ENCODE measurements at regions not wholly inside any gene's neighbourhood (a gene's known extent, or its start where the extent isn't known, plus 50 kb on each side); places are given as distances from the start of the nearest gene placed in this dataset.
"Not testable (repeated sequence)": the region's sequence is repeated elsewhere in the genome, so short reads cannot be mapped to it uniquely, and the experiment has no call there.

DNA sequence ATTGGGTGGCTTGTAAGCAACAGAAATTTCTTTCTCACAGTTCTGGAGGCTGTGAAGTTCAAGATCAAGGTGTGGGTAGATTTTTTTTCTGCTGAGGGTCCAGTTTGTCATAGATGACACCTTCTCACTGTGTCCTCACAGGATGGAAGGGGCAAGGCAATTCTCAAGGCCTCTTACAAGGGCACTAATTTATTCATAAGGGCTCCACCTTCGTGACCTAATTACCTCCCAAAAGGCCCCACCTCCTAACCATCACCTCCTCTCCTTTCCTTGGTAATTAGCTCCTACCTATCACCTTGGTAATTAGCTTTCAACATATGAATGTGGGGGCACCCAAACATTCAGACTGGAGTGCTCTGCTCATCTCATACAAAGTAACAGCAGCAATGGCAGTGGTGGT lies 92.3 kb upstream of the CD44 start:
- ATAC-seq, result no peak

DNA sequence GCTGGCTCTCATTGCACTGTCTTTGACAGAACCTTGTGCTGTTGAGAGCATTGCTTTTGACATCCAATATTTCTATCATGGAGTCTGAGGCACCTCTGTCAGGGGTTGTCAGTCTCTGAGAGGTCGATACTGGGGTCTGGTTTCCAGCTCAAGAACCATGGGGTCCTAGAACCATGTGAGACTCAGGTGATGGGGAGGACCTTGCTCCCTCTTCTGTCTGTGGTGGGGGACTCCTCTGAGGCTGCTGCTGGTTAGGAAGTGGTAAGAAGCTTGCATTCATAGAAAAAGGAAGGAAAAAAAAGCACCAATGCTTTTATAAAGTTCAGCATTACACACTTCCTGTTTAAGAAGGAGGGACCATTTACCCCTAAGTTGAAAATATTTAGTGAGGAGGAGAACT lies 91.8 kb upstream of the CD44 start:
- ATAC-seq, result peak in 1 of 2 donors; percentile 29

DNA sequence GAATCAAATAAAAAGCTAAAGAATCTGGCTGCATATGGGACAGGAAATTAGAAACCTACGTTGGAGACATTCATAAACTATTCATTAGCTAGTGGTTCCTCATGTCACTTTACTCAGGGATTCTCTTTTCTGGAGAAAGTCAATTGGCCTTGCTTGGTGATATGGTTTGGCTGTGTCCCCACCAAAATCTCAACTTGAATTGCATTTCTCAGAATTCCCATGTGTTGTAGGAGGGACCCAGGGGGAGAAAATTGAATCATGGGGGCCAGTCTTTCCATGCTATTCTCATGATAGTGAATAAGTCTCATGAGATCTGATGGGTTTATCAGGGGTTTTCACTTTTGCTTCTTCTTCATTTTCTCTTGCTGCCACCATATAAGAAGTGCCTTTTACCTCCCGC lies 91.2 kb upstream of the CD44 start:
- no peak for ATAC-seq

DNA sequence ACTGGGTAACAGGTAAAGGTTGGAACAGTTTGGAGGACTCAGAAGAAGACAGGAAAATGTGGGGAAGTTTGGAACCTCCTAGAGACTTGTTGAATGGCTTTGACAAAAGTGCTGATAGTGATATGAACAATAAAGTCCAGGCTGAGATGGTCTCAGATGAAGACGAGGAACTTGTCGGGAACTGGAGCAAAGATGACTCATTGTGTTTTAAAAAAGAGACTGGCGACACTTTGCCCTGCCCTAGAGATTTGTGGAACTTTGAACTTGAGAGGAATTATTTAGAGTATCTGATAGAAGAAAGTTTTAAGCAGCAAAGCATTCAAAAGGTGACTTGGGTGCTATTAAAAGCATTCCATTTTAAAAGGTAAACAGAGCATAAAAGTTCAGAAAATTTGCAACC lies 90.6 kb upstream of the CD44 start:
- ATAC-seq, result not testable (repeated sequence)

DNA sequence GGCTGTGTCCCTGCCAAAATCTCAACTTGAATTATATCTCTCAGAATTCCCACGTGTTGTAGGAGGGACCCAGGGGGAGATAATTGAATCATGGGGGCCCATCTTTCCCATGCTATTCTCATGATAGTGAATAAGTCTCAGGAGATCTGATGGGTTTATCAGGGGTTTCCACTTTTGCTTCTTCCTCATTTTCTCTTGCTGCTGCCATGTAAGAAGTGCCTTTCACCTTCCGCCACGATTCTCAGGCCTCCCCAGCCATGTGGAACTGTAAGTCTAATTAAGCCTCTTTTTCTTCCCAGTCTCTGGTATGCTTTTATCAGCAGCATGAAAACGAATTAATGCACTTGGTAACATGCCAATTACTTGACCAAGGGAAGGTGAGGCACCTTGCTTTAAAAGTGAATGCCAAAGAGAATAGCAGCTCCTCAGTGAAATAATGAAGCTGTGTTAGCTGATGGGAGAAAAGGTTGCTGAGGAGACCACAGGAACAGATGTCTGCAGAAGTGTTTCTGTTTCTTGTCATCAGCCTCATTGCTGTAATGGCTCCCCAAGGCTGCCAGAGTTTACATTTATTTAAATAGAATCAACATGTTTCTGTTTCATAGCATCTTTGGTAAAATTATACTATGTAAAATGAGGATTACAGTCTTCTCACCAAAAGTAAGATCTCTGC lies 89.0 kb upstream of the CD44 start:
- ATAC-seq, result no peak

DNA sequence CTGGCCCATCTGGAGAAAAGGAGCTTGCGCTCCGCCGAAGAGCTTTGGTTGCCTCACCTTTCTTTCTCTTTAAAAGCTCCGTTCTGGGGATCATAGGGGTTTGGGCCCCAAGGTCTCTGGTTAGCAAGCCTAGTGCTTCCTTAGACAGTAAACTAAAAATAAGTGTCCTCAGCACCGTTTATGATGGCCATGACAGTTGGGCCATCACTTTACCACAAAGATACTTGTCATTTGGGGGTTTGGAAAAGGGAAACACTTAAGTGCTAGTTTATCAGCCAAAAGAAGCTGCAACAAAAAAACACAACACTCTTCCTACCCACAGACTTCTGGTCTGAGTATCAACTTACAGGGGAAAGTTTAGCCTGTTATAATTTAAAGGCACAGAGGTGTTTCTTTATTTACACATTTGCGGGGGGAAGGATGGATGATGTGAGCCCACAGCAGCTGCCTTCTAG lies 88.4 kb upstream of the CD44 start:
- no peak for ATAC-seq

DNA sequence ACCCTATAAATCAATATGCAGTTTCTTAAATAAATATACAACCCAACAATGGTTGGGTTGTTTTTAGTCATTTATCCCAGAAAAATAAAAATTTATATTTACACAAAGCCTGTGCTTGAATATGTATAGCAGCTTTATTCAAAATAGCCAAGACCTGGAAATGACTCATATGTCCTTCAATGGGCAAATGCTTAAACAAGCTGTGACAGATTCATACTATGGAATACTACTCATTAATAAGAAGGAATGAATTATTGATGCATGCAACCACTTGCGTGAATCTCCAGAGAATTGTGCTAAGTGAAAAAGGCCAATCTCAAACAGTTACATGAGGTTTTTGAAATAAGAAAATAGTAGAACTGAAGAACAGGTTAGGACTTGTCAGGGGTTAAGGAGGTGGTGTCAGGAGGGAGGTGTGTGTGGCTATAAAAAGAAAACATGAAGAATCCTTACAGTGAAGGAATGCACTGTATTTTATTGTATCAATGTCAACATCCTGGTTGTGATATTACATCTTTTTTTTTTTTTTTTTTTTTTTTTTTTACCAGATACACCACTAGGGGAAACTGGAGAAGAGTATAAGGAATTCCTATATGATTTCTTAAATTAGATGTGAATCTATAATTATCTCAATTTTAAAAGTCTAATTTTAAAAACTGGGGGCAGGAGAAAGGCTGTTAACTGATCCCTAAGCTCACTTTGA lies 82.4 kb upstream of the CD44 start:
- ATAC-seq, result no peak

DNA sequence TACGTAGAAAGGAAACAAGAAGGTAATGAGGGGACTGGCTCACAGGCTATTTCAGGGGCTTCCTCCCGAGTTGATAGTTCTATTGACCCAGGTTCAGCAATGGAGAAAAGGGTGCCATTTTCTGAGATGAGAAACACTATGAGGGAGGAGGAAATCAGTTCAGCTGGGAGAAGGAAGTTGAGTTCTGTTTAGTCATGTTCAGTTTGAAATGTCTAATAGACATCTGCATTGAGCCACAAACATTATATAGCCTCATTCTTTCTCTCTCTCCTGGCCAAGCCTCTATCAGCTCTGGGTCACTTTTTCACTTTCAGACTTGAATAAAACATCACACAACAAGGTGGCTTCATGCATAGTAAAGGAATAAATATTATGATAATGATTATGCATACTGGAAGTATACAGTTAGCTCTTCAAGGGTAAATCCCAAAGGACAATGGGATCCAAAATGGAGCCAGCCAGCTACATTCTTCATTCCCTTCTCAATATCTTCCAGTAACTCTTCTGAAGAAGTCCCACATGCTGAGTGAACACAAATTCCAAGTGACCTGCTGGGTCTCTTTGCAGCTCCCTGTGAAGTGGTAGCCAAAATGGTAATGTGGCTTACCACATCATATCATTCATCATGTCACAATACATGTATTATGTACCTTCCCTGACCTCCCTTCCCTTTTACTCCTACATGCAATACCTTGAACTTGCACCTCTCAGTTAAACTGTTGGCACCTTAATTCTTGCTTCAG lies 80.9 kb upstream of the CD44 start:
- peak; percentile 32 to 58 for ATAC-seq

DNA sequence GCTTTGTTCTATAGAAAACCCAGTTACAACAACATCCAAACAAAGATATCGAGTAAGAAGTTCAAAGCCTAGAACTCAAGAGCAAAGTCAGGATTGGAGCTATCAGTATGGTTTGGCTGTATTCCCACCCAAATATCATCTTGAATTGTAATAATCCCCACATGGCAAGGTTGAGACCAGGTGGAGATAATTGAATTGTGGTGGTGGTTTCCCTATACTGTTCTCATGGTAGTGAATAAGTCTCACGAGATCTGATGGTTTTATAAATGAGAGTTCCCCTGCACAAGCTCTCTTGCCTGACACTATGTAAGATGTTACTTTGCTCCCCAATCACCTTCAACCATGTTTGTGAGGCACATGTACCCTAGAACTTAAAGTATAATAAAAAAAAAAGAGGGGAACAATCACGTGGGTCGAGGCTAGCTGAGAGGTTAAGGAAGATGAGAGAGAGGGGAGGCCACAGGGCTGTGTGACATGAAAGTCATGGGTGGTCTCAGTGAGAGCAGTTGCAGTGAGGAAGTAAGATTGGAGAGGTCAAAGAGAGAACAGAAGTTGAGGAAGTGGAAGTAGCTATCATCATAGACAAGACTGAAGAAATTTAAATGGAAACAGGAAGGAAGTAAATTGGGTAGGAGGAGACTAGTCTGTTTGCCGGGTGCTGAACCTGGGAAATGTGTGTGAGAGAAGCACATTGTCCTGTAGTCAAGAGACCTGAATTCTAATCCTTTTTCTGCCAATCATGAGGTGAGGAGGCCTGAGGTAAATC lies 80.1 kb upstream of the CD44 start:
- no peak for ATAC-seq

DNA sequence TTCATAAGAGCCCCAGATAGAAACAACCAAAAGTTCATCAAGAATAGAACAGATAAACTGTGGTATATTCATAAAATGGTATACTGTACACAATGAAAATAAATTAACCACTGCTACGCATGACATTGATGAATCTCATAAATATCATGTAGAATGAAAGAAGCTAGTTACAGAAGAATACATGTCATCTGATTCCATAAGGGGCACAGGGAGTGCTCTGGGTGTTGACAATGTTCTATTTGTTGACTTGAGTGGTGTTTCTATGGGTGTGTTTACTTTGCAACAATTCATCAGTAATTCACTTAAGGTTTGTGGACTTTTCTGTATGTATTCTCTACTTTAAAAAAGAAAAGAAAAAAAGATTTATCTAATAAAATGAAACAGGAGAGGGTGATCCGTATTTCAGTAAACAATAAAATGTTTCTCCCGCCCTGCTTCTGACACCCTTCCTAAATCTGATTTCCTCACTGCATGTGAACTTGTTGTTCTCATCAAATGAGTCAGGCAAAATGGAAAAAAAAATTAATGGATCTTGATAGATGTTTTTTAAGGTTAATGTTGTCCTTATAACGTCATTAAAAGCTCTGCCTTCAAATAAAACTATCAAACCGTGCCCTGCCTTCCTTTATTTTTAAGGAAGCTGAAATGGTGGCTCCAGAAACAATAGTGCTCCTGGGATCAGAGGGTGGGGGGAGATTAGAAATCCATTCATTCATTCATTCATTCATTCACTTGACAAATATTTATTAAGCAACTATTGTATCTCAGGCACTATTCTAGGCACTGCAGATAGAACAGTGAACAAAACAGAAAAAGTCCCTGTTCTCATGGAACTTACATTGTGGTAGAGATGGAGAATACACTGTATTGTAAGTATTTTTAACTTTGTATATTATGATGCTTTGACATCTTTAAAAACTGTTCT lies 77.2 kb upstream of the CD44 start:
- no peak for ATAC-seq

DNA sequence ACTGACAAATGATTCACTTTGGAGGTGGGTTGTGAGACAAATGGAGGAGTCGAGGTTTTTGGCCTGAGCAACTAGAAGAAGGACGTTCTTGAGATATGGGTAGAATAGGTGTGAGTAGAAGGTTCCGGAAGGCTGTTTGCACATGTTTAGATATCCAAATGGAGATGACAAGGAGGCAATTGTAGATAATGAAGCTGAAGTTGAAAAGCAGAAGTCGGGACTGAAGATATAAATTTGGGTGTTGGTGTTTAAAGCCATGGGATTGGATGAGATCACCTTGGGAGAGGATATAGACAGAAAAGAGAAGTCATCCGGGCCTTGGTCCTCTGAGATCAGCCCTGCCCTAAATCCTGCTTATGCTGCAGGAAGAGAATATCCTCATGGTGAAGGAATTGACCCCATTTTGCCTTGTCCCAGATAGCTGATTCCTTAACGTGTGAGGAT lies 75.5 kb upstream of the CD44 start:
- ATAC-seq, result no peak

DNA sequence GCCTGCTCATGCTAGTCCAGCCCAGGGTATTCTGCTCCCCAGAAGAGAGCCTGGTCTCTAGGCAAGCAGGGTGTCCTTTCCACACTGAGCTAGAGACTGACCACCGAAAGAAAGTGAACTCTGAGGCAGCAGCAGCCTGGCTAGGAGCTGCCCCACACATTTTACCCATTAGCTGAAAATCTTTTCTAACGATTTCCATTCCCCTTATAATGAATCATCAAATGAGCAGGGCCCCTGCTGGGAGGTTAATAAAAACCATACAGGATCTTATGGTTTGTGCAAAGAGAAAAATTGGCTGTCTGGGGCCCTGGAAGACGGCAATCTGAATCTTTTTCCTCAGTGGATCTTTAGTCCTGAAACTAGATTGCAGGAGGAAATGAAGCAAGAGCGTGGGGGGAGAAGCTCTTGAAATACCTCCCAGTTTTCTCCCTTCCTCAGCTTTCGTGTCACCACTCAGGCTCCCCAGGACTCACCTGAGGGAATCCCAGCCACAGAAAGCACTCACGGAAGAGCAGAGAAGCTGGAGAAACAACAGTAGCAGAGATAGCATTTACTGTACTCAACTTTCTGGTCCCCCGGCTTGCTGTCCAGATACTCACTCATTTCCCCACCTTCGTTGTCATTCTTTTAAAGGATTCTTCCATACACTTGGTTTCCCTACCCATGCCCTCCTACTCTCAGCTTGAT lies 74.7 kb upstream of the CD44 start:
- no peak for ATAC-seq

DNA sequence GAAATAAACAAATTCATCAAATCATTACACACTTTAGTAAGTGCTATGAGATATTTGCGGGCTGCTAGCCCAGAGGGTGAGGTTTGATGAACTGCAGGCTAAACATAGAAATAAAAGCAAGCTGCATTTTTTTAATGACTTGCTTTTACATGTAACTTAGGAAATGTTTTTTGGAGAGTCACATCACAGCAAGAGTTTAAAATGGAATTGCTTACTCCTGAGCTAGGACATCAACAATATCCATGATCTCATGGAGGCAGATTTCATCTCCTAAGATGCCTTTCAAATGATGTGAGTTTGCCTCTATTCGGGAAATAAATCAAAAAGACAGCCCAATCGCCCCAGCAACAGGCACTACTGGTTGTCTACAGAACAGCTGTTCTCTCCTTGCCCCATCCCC lies 73.4 kb upstream of the CD44 start:
- no peak for ATAC-seq

DNA sequence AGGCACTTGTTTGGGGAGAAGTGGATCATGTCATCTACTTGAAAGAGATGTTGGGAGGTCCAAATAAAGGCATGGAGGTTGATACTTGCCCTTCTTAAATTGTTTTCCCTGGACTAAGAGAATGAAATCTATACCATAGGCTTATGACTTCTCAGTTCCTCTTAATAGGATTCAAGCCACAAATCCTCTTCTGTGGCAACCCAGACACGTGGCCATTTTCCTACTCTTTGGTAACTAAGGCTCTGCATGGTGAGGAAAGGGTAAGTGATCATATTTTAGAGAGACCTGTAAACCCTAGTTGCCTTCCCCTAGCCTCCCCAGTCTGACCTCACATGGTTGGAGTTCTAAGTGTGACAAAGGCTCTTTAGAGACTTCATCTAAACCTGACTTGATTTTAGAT lies 72.9 kb upstream of the CD44 start:
- no peak for ATAC-seq

DNA sequence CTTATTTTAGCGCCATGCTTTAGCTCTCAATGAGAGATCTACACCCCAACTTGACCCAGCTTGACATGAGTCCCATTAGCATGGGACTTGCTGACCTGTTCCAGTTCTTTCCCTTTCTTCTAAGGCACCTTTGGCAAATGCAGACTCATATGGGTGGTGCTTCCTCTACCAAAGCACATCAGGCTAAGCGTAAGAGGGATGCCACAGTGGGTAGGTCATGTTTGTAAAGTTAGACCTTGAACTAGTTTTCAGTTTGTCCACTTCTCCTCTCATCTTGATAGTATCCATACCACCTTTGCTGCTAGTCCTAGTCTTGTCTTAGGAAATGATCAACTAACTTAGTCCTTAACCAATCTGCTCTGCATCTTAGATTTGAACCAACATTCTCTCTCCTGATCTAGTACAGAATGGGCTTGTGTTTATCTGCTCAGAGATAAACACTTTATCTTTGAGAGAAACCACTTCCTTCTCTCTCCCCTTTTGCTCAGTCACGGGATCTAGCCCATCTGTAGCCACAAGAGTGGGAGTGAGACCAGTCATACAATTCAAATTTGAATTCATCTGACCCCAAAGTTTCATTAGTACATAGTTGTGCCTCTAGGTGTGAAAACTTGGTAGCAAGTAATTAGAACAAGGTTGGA lies 72.1 kb upstream of the CD44 start:
- peak; percentile 91 to 93 for ATAC-seq

DNA sequence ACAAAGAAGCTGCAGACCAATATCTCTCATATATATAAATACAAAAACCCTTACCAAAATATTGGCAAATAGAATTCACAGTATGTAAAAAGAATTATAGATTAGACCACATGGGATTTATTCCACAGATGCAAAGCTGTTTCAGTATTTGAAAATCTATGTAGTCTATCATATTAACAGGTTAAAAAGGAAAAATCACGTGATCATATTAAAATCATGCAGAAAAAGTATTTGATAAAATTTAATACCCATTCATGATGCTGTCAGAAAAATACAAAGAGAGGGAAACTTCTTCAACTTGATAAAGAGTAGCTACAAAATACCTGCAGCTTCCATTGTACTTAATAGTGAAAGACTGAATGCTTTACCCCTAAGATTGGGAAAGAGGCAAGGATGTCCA lies 67.2 kb upstream of the CD44 start:
- ATAC-seq, result no peak

DNA sequence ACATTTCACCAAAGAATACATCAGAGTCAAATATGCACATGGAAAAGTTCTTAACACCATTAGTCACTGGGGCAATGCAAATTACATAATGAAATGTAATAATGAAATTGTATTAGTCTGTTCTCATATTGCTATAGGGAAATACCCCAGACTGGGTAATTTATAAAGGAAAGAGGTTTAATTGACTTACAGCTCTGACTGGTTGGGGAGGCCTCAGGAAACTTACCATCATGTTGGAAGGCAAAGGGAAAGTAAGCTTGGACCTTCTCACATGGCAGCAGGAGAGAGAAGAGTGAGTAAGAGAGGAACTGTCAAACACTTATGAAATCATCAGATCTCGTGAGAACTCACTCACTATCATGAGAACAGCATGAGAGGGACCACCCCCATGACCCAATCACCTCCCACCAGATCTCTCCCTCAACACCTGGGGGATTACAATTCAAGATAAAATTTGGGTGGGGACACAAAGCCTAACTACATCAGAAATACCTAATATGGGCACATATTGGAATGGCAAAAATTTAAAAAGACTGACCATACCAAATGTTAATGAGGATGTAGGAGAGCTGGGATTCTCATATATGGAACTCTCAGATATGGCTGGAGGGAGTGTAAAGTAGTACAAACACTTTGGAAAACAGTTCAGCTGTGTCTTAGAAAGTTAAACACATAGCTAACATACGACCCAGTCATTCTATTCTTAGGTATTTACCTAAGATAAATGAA lies 65.1 kb upstream of the CD44 start:
- ATAC-seq, result peak; percentile 52 to 74

DNA sequence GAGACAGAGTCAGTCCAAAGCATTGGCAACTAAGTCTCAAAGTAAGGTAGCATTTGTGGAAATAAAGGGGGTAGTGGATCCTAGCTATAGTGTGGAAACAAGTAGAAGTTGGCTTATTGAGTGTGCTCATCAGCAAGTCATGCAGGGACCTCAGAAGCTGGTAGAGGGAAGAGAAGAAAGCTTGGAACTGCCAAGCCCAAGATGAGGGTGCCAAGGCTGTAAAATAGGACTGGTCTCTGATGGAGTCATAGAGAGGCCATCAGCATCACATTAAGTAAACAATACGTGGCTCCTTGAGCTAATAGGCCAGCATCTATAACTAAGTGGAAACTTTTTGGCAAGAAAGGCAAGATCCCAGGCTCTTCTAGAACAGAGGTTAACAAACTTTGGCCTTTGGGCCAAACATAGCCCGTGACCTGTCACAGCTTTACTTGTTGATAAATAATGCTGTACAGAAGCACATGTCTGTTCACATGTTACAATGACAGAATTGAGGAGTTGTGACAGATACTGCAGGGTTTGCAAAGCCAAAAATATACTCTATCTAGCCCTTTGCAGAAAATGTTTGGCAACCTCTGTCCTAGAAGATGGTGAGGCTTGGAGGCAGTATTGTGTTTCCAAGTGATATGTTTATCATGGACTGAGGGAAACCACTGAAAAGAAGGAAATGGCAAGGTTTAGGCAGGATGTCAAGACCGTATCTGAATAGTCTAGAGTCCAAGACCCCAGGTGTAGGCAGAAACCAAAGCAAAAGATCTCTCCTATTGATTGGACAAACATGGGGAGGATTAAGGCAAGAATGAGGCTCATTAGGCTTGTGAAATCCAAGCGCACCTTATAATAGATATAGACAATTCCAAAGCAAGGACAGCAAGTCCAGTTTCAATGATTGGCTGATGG lies 62.5 kb upstream of the CD44 start:
- no peak for ATAC-seq
